ENCODE measurements at regions not wholly inside any gene's neighbourhood (a gene's known extent, or its start where the extent isn't known, plus 50 kb on each side); places are given as distances from the start of the nearest gene placed in this dataset.

DNA sequence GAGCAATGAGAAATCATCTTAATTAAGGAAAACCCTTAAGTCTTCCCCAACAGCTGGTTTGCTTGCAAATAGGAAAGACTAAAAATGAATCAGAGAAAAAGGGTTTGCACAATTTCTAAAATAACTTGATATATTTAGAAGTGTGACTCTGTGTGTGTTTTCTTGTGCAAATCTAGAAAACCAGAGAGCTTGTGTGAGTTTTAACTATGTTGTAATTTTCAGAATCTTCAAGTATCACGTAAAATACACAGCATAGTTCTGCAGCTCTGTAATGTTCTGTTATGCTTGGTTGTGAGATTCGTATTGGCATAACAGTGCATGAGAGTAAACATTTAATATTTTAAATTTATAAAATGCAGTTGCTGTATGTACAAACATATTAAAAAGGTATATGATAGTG is 74.7 kb upstream of the GAP43 start:
- TF ChIP-seq, protein P1, sequence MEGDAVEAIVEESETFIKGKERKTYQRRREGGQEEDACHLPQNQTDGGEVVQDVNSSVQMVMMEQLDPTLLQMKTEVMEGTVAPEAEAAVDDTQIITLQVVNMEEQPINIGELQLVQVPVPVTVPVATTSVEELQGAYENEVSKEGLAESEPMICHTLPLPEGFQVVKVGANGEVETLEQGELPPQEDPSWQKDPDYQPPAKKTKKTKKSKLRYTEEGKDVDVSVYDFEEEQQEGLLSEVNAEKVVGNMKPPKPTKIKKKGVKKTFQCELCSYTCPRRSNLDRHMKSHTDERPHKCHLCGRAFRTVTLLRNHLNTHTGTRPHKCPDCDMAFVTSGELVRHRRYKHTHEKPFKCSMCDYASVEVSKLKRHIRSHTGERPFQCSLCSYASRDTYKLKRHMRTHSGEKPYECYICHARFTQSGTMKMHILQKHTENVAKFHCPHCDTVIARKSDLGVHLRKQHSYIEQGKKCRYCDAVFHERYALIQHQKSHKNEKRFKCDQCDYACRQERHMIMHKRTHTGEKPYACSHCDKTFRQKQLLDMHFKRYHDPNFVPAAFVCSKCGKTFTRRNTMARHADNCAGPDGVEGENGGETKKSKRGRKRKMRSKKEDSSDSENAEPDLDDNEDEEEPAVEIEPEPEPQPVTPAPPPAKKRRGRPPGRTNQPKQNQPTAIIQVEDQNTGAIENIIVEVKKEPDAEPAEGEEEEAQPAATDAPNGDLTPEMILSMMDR (IDR thresholded peaks at IDR 0.05), result no peak
- TF ChIP-seq POLR2A (IDR thresholded peaks at IDR 0.05), result no peak
